ENCODE measurements at regions not wholly inside any gene's neighbourhood (a gene's known extent, or its start where the extent isn't known, plus 50 kb on each side); places are given as distances from the start of the nearest gene placed in this dataset.

DNA sequence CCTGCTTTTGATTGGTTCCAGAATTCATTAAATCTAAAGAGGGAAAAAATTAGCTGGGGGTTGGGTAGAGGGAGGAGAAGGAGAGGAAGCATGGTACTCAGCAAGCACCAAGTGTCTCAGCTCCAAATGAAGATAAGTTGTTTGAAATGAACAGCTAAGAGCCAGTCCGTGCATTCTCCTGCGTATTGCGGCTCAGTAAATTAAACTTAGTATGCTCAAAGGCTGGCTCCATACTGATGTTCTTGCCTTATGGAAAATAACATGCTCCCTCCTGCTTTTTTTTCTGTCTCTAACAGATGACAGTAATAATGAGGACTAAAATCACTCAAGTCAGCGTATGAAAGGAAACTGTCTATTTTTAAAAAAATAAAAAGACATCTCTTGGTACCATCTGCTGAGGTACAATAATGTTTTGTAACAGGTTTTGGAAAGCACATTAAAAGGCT, 161.0 kb downstream of the SPATA31D1 start:
- Histone ChIP-seq H3K79me2 (ENCODE audit: insufficient read depth, low read length) (no peaks in the 10 kb centered on the region), H2AK5ac (ENCODE audit: insufficient read length, low read length) (no peak overlapping the region), H4K91ac (ENCODE audit: insufficient read length, low read depth, low read length) (no peak overlapping the region), H3K79me1 (ENCODE audit: insufficient read depth, low read depth, low read length, poor library complexity, severe bottlenecking) (no peaks in the 10 kb centered on the region), H3K9ac (ENCODE audit: extremely low read depth, insufficient read length, low read length) (no peak overlapping the region), H3K4me2 (ENCODE audit: insufficient read depth, insufficient read length, low read length) (no peak overlapping the region), H3K18ac (ENCODE audit: insufficient read length, low read depth, low read length) (no peak overlapping the region), H3K56ac (ENCODE audit: insufficient read length, low read depth, low read length) (no peak overlapping the region), H3K27ac (ENCODE audit: insufficient read length, low read depth, low read length) (no peak overlapping the region), H3K9me3 (ENCODE audit: control insufficient read depth, low read depth, low read length) (no peaks in the 10 kb centered on the region), H4K5ac (ENCODE audit: insufficient read length, low read depth, low read length) (no peak overlapping the region), H2BK120ac (ENCODE audit: low read depth, low read length, poor library complexity, severe bottlenecking) (no peak overlapping the region), H3K23me2 (ENCODE audit: insufficient read length, low read depth, low read length, poor library complexity, severe bottlenecking) (no peaks in the 10 kb centered on the region), H3K4ac (ENCODE audit: low read depth, low read length) (no peak overlapping the region), H2BK12ac (ENCODE audit: insufficient read length, low read depth, low read length) (no peak overlapping the region), H3T11ph (ENCODE audit: low read length) (no peak overlapping the region), H2BK20ac (ENCODE audit: low read depth, low read length, poor library complexity, severe bottlenecking) (no peak overlapping the region), H3K27me3 (ENCODE audit: insufficient read depth, low read length) (no peaks in the 10 kb centered on the region), H2AFZ (ENCODE audit: low read length) (no peak overlapping the region), H3K14ac (ENCODE audit: insufficient read depth, low read length) (no peak overlapping the region), H2BK5ac (ENCODE audit: insufficient read length, low read length) (no peak overlapping the region), H3K4me1 (ENCODE audit: insufficient read depth, low read length) (no peaks in the 10 kb centered on the region), H4K8ac (replicated peaks; ENCODE audit: insufficient read length, low read depth, low read length) (no peak overlapping the region), H3K23ac (ENCODE audit: insufficient read length, low read depth, low read length) (no peak overlapping the region), H4K20me1 (ENCODE audit: control insufficient read depth, insufficient read depth, insufficient read length) (no peaks in the 10 kb centered on the region), H2BK15ac (ENCODE audit: low read depth, low read length) (no peak overlapping the region)
- DNase-seq, result no peak
- Mint-ChIP-seq H3K4me1 (peaks cover 7 to 9% of the 10 kb centered on the region in 2 experiments; a peak in 2 of 4 replicates), H3K27ac (no peak overlapping the region), H3K27me3 (ENCODE audit: low read depth) (no peaks in the 10 kb centered on the region), H3K9me3 (no peaks in the 10 kb centered on the region), H3K36me3 (ENCODE audit: insufficient read depth in 1 of 3, low read depth in 3 of 3) (no peaks in the 10 kb centered on the region), H3K4me3 (no peak overlapping the region)
- TF ChIP-seq, protein P1, sequence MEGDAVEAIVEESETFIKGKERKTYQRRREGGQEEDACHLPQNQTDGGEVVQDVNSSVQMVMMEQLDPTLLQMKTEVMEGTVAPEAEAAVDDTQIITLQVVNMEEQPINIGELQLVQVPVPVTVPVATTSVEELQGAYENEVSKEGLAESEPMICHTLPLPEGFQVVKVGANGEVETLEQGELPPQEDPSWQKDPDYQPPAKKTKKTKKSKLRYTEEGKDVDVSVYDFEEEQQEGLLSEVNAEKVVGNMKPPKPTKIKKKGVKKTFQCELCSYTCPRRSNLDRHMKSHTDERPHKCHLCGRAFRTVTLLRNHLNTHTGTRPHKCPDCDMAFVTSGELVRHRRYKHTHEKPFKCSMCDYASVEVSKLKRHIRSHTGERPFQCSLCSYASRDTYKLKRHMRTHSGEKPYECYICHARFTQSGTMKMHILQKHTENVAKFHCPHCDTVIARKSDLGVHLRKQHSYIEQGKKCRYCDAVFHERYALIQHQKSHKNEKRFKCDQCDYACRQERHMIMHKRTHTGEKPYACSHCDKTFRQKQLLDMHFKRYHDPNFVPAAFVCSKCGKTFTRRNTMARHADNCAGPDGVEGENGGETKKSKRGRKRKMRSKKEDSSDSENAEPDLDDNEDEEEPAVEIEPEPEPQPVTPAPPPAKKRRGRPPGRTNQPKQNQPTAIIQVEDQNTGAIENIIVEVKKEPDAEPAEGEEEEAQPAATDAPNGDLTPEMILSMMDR (conservative IDR thresholded peaks at IDR 0.05), result no peak
- WGBS (ENCODE audit: extremely low coverage, insufficient read length, low lambda C conversion rate), result no CpG with 5 or more reads among the region's 4 CpGs
